Tibial artery (tissue), 4 donors: ENCODE measurements at regions not wholly inside any gene's neighbourhood (a gene's known extent, or its start where the extent isn't known, plus 50 kb on each side); places are given as distances from the start of the nearest gene placed in this dataset.
"Not testable (repeated sequence)": the region's sequence is repeated elsewhere in the genome, so short reads cannot be mapped to it uniquely, and the experiment has no call there.

Source experiments
- DNase-seq, 2 donors: peaks; one replicate each; pipeline ENCODE4 v3.0.0-alpha.2; 2019
- H3K27ac ChIP-seq, 2 donors: fragments of 200-600 bp; sonication (generic) in 1 of 2; 1 replicate in 1 of 2; 2 replicates in 1 of 2; pipeline ENCODE4 v1.5.1; 2018 to 2019; ENCODE audit warnings: mild to moderate bottlenecking in 1 of 2
- H3K27me3 ChIP-seq, 2 donors: fragments of 200-600 bp; sonication (generic) in 1 of 2; one replicate each; pipeline versions ENCODE4 v1.5.1 to v1.6.0; 2016 to 2019
- H3K36me3 ChIP-seq, 3 donors: fragments of 200-600 bp; sonication (generic) in 2 of 3; one replicate each; pipeline ENCODE4 v1.5.1; 2016 to 2019; ENCODE audit warnings: mild to moderate bottlenecking in 2 of 3
- H3K4me1 ChIP-seq, 4 donors: fragments of 200-600 bp; sonication (generic) in 2 of 4; 1 replicate in 3 of 4; 2 replicates in 1 of 4; pipeline ENCODE4 v1.5.1; 2016 to 2019
- H3K4me3 ChIP-seq, 2 donors: fragments of 200-600 bp; sonication (generic) in 1 of 2; 1 replicate in 1 of 2; 2 replicates in 1 of 2; pipeline ENCODE4 v1.5.1; 2018 to 2019; ENCODE audit warnings: mild to moderate bottlenecking in 2 of 2
- H3K9me3 ChIP-seq, 3 donors: fragments of 200-600 bp; sonication (generic) in 1 of 3; one replicate each; pipeline ENCODE4 v1.5.1; 2016 to 2019
- intact Hi-C: fragments of 100-400 bp; cut with DNase I; formaldehyde crosslinking; loops from one replicate; pipeline ENCODE4 v1.15.0; 2023; ENCODE audit warnings: low total_unique reads
- TF ChIP-seq, protein P1 (sequence below), 2 experiments: fragments of 200-600 bp in 1 of 2; fragments of 450-650 bp in 1 of 2; IDR thresholded peaks; one replicate each; pipeline ENCODE4 v1.5.1; 2017 to 2019; ENCODE audit warnings: antibody characterized with exemption in 2 of 2, mild to moderate bottlenecking in 1 of 2, moderate library complexity in 1 of 2

- H3K4me3 ChIP-seq, intact Hi-C loops, DNase-seq, H3K27me3 ChIP-seq, H3K27ac ChIP-seq: not testable (repeated sequence)
- Histone ChIP-seq H3K36me3 (peaks cover 0 to 12% (median 0%) of the 10 kb centered on the region in 3 donors), H3K4me1 (peaks cover 0 to 15% (median 7%) of the 10 kb centered on the region in 4 donors), H3K9me3 (peaks cover 0 to 20% (median 20%) of the 10 kb centered on the region in 3 donors)
Measured at GRCh38 chr17:43345515-43345914, 53.3 kb upstream of the ARL4D start.

GRCh38 chr17:43344685-43345084, 54.1 kb upstream of the ARL4D start:
- H3K36me3 ChIP-seq = peaks cover 0 to 11% (median 0%) of the 10 kb centered on the region in 3 donors
- DNase-seq = no peak
- no peak overlapping the region for H3K4me3 ChIP-seq
- H3K27me3 ChIP-seq = no peaks in the 10 kb centered on the region
- H3K27ac ChIP-seq = no peak overlapping the region
- TF ChIP-seq, protein P1, sequence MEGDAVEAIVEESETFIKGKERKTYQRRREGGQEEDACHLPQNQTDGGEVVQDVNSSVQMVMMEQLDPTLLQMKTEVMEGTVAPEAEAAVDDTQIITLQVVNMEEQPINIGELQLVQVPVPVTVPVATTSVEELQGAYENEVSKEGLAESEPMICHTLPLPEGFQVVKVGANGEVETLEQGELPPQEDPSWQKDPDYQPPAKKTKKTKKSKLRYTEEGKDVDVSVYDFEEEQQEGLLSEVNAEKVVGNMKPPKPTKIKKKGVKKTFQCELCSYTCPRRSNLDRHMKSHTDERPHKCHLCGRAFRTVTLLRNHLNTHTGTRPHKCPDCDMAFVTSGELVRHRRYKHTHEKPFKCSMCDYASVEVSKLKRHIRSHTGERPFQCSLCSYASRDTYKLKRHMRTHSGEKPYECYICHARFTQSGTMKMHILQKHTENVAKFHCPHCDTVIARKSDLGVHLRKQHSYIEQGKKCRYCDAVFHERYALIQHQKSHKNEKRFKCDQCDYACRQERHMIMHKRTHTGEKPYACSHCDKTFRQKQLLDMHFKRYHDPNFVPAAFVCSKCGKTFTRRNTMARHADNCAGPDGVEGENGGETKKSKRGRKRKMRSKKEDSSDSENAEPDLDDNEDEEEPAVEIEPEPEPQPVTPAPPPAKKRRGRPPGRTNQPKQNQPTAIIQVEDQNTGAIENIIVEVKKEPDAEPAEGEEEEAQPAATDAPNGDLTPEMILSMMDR (IDR thresholded peaks at IDR 0.05) = no peak
- peaks cover 0 to 15% (median 7%) of the 10 kb centered on the region in 4 donors for H3K4me1 ChIP-seq
- peaks cover 0 to 20% (median 20%) of the 10 kb centered on the region in 3 donors for H3K9me3 ChIP-seq
- intact Hi-C loops = no loop called here

DNA sequence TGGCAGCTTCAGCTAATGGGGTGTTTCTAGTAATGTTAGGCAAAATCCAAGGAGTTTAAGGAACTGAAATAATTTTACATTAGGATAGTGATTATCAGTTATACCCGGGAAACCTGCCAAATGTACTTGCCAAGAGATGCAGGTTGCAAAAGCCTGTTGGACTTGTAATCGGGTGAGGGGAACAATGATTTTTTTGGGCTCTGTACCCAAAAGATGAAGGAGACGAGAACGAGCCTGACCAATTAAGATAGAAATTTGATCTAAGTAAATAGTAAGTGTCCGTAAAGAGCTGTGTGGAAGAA, 56.3 kb upstream of the ARL4D start:
- DNase-seq = no peak
- peaks cover 0 to 6% (median 2%) of the 10 kb centered on the region in 3 donors for H3K9me3 ChIP-seq
- intact Hi-C loops = no loop called here
- no peak overlapping the region for H3K27ac ChIP-seq
- no peak overlapping the region for H3K4me3 ChIP-seq
- H3K4me1 ChIP-seq = peaks cover 0 to 19% (median 7%) of the 10 kb centered on the region in 4 donors
- TF ChIP-seq, protein P1 (IDR thresholded peaks at IDR 0.05) = no peak
- no peaks in the 10 kb centered on the region for H3K27me3 ChIP-seq
- H3K36me3 ChIP-seq = no peaks in the 10 kb centered on the region

DNA sequence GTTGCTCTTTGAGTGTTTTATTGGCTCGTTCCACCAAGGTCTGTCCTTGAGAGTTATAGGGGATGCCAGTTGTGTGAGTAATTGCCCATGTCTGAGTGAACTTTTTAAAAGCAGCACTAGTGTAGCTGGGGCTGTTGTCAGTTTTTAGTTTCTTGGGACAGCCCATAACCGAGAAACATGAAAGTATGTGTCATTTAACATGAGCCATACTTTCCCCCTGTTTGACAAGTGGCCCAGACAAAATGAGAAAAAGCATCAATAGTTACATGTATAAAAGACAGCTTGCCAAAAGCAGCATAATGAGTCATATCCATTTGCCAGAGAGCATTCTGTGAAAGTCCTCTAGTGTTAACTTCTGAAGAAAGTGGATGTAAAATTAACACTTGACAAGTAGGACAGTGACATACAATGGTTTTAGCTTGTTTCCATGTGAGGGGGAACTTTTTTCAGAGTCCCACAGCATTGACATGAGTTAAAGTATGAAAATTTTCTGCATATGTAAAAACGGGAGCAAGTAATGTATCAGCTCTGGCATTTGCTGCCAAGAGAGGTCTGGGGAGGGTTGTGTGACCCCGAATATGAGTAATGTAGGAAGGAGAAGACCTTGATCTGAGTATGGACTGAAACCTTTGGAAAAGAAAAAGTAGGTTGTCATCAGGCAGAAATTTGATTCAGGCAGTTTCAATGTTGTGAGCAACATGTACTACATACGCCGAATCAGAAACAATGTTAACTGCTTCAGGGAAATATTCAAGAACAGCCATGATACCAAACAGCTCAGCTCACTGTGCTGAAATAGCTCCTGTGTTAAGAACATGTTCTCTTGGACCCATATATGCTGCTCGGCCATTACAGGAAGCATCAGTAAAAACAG, 56.8 kb upstream of the ARL4D start:
- Histone ChIP-seq H3K9me3 (no peaks in the 10 kb centered on the region), H3K4me3 (no peak overlapping the region), H3K27ac (no peak overlapping the region), H3K27me3 (no peaks in the 10 kb centered on the region), H3K4me1 (peaks cover 0 to 19% (median 7%) of the 10 kb centered on the region in 4 donors), H3K36me3 (no peaks in the 10 kb centered on the region)
- no peak for DNase-seq
- TF ChIP-seq, protein P1 (IDR thresholded peaks at IDR 0.05) = no peak
- intact Hi-C loops = no loop called here

DNA sequence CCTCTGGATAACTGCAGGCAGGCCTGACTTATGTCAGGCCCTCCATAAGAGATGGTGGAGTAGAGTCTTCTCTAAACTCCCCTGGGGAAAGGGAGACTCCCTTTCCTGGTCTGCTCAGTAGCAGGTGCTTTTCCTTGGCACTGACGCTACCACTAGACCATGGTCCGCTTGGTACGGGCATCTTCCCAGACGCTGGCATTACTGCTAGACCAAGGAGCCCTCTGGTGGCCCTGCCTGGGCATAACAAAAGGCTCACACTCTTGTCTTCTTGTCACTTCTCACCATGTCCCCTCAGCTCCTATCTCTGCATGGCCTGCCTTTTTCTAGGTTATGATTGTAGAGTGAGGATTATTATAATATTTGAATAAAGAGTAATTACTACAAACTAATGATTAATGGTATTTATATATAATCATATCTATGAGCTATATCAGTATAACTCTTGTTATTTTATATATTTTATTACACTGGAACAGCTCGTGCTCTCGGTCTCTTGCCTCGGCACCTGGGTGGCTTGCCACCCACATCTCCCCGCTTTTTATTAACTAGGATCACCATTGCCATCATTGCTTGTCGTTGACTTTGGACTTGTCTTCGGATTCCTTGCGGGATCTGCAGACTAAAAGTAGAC, 59.8 kb upstream of the ARL4D start:
- Histone ChIP-seq H3K4me3 (no peak overlapping the region), H3K9me3 (no peaks in the 10 kb centered on the region), H3K36me3 (no peaks in the 10 kb centered on the region), H3K4me1 (peaks cover 0 to 21% (median 8%) of the 10 kb centered on the region in 4 donors), H3K27ac (no peak overlapping the region), H3K27me3 (no peaks in the 10 kb centered on the region)
- TF ChIP-seq, protein P1 (IDR thresholded peaks at IDR 0.05) = peak; percentile 57 to 69
- intact Hi-C loops = loop anchor here (5.0 kb wide), 2 partner anchors 127 to 322 kb away; partner anchors contain the start of gene TMEM106A
- peak; percentile 75 to 84 for DNase-seq
